Tibial nerve (tissue), 3 donors: ENCODE measurements at regions not wholly inside any gene's neighbourhood (a gene's known extent, or its start where the extent isn't known, plus 50 kb on each side); places are given as distances from the start of the nearest gene placed in this dataset.

Source experiments
- POLR2A ChIP-seq, 2 donors: fragments of 450-650 bp; IDR thresholded peaks; one replicate each; pipeline ENCODE4 v1.6.1; 2017; ENCODE audit warnings: antibody characterized with exemption in 2 of 2, mild to moderate bottlenecking in 2 of 2, moderate library complexity in 2 of 2
- TF ChIP-seq, protein P1 (sequence below), 5 experiments: fragments of 200-600 bp in 3 of 5; fragments of 450-650 bp in 2 of 5; sonication (generic) in 3 of 5; IDR thresholded peaks; one replicate each; pipeline ENCODE4 v1.5.1; 2016 to 2019; ENCODE audit warnings: antibody characterized with exemption in 5 of 5, mild to moderate bottlenecking in 3 of 5, moderate library complexity in 2 of 5

GRCh38 chr2:142572346-142573132 lies 304.9 kb upstream of the KYNU start:
- TF ChIP-seq, protein P1, sequence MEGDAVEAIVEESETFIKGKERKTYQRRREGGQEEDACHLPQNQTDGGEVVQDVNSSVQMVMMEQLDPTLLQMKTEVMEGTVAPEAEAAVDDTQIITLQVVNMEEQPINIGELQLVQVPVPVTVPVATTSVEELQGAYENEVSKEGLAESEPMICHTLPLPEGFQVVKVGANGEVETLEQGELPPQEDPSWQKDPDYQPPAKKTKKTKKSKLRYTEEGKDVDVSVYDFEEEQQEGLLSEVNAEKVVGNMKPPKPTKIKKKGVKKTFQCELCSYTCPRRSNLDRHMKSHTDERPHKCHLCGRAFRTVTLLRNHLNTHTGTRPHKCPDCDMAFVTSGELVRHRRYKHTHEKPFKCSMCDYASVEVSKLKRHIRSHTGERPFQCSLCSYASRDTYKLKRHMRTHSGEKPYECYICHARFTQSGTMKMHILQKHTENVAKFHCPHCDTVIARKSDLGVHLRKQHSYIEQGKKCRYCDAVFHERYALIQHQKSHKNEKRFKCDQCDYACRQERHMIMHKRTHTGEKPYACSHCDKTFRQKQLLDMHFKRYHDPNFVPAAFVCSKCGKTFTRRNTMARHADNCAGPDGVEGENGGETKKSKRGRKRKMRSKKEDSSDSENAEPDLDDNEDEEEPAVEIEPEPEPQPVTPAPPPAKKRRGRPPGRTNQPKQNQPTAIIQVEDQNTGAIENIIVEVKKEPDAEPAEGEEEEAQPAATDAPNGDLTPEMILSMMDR (IDR thresholded peaks at IDR 0.05): no peak
- no peak for TF ChIP-seq POLR2A (IDR thresholded peaks at IDR 0.05)
